Ovary (tissue), 3 donors: ENCODE measurements at regions not wholly inside any gene's neighbourhood (a gene's known extent, or its start where the extent isn't known, plus 50 kb on each side); places are given as distances from the start of the nearest gene placed in this dataset.

Experiments
- CTCF ChIP-seq, 3 donors: fragments of 450-650 bp in 2 of 3; fragments of 200-600 bp in 1 of 3; IDR thresholded peaks; one replicate each; pipeline versions ENCODE4 v1.5.1 to v1.8.0; 2016 to 2022; ENCODE audit warnings: antibody characterized with exemption in 3 of 3, mild to moderate bottlenecking in 1 of 3
- POLR2A ChIP-seq: fragments of 450-650 bp; IDR thresholded peaks from one replicate; pipeline ENCODE4 v1.6.1; 2017; ENCODE audit warnings: antibody characterized with exemption, mild to moderate bottlenecking, moderate library complexity
- donor health status: DM: no; HTN: no; CAD: no.

GRCh38 chr13:44211704-44212346 lies 161.8 kb upstream of the SERP2 start:
- TF ChIP-seq CTCF (IDR thresholded peaks at IDR 0.05) (no peak), POLR2A (no peak)
